HG03175 (cell line): ENCODE measurements at regions not wholly inside any gene's neighbourhood (a gene's known extent, or its start where the extent isn't known, plus 50 kb on each side); places are given as distances from the start of the nearest gene placed in this dataset.
"Not testable (repeated sequence)": the region's sequence is repeated elsewhere in the genome, so short reads cannot be mapped to it uniquely, and the experiment has no call there.

Experiments
- ATAC-seq: cut with Tn5 transposase; IDR thresholded peaks from one replicate; pipeline ENCODE4 v1.9.1; 2021; ENCODE audit warnings: mild to moderate bottlenecking, moderate library complexity; ENCODE audit not compliant: unreplicated experiment

DNA sequence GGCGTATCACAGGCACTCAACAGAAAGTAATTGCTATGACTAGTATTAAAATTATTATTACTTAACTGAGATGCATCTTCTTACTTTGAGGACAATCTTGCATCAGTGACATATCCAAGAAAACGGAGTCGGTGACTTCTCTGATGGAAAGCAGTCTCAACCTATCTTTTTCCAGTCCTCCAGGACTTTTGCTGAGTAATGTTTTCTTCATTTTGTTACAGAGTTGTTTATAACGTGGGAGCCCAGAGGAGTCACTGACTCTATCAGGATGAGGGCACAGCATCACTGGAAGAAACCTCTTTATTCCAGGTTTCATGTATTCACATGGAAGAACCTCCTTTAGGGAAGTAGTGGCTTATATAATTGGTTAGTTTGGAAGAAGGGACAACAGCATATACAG lies 51.5 kb upstream of the MELK start:
- ATAC-seq: no peak

DNA sequence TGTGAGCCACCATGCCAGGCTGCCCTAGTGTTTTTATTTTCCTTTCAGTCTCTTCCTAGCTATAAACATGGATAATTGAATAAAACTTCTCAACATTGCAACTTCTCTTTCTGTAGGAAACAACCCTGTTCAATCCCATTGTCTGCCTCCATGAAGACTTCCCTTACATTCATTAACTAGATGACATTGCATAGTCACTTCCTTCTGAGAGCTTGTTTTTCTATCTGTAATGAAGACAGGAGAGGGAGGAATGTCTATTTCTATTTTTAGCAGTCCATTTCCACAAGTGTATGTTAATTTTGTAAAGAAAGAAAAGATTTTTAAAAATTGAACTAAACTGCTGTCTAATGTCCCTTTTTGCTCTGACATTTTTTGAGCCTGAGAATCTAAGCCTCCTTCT lies 55.6 kb upstream of the MELK start:
- ATAC-seq: no peak

DNA sequence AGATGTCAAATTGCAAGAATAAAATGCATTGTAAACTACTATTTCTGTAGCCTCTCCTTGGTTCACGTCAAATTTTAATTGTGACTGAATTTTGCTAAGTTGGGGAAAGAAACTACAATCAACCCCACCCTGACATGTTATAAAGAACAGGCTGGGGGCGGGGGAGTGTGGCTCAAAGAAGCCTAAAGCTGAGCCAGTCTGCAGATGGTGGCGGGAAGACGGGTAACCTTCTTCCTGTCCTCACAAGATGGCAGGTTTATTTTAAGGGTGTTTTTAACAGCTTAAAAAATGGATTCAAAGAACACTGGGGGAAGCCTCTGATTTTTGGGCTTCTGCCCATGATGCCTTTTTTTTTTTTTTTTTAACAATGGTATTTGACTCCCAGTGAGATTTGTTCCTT lies 68.5 kb upstream of the MELK start:
- no peak for ATAC-seq

DNA sequence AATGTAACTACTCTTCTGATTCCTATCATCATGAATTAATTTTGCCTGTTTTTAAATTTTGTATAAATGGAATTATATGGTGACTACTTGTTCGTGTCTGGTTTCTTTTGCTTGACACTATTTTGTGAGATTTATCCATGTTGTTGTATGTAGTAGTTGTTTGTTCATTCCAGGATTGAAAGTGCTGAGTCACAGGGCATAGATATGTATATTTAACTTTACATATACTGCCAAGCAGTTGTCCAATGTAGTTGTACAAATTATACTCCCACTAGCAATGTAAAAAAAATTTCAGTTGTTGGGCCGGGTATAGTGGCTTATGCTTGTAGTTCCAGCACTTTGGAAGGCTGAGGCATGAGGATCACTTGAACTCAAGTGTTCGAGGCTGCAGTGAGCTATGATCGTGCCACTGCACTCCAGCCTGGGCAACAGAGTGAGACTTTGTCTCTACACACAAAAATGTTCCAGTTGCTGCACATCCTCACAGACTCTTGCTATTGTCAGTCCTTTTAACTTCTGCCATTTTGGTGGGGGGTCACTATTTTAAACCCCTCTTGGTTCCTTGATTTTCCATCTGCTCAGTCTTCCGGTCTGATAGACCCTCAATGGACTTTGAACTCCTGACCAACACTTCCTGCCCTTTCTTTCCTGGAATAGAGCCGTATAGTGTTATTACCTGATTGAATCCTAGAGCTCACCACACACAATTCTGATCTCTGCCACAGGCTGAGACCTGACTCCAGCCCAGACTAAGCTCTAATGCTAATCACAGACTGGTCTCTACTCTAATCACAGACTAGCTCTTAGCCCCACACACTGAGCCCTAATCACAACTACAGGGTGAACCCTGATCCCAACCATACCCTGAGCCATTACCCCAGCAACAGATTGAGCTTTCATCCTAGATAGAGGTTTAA lies 69.3 kb upstream of the MELK start:
- ATAC-seq: no peak

DNA sequence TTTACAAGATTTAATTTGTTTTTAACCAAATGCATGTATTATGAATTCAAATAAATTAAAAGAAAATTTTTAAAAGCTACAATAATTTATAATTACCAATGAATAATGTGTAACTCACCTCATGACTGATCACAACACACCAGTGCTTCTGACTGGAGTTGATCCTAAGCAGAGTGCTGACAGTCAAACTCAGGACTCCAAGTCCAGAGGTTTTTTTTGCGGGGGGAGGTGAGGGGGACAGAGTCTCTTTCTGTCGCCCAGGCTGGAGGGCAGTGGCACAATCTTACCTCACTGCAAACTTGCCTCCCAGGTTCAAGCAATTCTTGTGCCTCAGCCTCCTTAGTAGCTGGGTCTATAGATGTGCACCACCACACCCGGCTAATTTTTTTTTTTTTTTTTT lies 71.0 kb upstream of the MELK start:
- no peak for ATAC-seq

DNA sequence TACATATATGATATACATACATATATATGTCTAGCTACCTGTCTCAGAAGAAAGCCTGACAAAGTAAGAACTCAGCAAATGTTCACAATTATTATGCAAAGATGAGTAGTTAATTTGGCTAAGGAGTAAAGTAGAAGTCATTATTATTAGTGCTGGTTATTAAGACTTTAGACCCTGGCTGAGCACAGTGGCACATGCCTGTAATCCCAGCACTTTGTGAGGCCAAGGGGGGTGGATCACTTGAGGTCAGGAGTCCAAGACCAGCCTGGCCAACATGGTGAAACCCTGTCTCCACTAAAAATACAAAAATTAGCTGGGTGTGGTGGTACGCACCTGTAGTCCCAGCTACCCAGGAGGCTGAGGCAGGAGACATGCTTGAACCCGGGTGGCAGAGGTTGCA lies 71.8 kb upstream of the MELK start:
- ATAC-seq: not testable (repeated sequence)

DNA sequence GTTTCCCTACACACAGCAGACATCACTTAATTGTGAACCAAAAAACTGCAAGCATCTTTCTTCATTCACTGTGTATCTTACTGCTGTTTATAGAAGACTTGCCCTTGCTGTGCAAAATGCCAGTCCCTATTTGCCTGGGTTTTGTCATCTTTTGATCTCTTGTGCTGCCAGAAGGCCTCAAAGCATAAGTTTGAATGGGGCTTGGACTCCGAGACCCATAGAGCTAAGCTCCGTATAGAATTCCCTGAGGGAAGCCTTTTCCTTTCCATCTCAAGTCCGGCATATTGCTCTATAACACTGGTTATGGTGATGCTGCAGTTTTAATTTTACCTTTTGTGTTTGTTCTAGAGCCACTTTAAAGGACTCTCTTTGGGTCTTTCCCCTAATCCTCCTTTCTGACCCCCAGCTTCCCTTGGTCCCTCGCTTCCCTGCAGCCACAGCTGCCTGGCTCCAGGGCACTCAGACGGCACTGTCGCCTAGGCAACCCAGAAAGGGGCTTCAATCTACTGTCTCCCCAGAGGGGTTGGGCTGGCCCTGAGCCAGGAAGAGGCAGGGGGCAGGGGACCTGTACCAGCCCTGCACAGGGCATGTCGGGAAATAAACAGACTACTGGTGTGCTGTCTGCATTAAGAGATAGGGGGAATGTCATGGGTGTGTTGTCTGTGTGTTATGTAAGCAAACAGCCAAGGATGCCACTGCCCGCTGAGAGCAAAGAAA lies 73.4 kb upstream of the MELK start:
- ATAC-seq: no peak

DNA sequence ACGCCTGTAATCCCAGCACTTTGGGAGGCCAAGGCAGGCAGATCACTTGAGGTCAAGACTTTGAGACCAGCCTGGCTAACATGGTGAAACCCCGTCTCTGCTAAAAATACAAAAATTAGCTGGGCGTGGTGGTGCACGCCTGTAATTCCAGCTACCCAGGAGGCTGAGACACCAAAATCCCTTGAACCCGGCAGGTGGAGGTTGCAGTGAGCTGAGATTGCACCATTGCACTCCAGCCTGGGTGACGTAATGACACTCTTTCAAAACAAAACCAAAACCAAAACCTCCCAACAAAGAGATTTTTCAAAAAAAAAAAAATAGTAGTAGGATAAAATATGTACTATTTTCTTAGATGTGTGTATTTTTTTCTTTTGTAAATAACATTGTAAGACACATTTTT lies 79.1 kb upstream of the MELK start:
- not testable (repeated sequence) for ATAC-seq

DNA sequence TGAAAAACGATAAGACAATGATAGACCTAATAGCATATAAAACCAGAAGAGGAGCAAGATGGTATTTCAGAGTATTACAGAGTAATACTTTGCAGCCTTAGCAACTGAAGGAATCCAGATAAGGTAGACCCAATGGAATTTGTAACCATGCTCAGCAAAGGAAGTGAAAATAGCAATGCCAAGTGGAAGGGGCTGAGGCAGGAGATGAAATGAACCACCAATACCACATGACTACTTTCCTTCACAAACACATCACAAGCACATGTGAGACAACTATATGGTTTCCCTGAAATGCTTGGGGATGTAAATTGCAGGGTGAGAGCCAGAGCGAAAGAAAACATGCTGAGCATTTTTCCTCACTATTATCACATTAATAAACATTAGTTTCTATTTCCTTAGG lies 79.8 kb upstream of the MELK start:
- ATAC-seq: no peak

DNA sequence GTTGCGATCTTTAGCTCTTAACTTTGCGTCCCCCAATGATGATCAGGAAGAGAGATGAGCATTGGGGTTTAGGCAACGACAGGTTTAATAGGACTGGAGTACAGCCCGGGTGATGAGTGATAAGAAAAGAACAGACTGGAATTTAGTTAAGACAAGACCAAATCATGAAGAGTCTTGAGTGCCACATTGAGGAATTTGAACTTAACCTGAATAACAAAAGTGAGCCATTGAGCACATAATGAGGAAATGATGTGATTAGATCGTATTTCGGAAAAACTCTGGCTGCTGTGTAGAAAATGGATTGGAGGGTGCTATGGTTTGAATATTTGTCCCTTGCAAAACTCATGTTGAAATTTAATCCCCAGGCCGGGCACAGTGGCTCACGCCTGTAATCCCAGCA lies 83.2 kb upstream of the MELK start:
- no peak for ATAC-seq

DNA sequence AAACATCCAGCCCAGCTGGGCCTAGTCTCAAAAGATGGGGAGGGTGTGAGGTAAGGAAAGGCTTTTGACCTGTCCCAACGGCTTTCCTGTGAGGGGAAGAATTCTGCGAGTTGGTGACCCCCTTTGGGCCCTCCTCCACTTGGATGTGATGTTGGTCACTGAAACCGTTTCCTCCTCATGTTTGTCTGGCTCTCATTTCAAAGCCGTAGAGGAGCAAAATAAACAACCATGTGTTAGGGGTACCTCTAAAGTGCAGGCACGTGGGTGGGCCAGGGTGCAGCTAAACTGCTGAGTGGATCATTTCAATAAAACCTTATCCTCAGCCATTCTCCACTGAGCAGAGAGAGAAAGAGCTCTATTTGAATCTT lies 84.3 kb upstream of the MELK start:
- no peak for ATAC-seq

DNA sequence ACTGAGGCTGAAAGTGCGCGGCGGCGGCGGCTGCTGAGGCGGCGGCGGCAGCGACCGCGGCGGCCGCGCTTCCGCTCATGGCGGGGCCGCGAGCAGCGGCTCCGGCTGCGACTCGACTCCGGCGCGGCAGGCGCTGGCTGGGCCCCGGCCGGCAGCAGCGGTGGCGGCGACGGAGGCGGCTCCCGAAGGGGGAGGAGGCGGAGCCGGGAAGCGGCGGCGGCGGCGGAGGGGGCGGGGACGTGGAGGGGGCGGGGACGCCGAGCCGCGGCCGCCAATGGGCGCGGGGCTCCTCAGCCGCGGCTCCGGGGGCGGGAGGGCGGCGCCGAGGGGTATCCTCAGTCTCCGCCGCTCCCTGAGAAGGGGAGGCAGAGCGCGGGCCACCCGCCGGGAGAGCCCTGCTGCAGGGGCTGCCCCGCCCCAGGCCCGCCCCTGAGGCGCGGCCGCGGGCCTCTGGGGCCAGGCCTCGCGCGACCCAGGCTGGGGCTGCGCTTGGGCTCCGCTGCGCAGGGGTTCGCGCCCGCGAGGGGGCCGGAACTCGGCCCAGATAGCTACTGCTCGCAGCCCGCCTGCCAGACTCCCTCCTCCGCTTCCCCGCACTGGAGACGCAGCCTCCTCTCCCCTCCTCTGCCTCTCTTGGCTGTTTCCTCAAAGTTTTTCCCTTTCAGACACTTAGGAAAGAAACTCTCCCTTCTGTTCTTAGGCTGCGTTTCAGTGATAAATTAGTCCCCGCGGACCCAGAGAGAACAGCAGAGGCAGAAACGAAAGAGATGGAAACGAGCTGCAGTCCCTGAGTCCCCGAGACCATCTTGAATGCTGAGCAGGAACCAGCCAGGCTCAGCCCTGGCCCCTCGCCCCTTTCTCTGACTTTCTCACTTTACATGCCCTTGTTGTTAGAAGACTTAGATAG lies 85.0 kb upstream of the MELK start:
- ATAC-seq: peak; percentile 84

DNA sequence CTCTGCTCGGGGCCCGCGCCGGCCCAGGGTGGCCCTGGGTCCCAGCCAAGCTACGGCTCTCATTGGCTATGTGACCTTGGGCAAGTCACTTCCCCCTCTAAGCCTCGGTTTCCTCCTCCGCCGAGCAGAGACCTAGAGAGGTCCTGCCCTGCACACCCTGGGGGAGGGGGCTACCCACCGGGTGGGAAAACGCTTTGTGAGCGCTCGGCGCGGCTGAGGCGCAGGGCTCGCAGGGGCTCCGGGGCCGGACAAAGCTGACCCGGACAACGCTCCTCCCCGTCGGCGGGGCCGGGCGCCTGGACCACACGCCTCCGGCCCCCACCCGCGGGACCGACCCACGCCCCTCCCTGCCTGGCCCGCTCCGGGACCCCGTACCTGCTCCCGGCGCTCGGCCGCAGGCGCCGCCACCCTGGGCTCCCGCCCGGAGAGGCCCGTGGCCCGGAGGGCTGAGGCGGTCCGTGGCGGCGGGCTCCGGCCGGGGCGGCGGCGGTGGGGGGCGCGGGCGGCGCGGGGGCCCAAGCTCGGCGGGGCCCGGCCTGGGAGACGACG lies 85.7 kb upstream of the MELK start:
- ATAC-seq: peak; percentile 41

DNA sequence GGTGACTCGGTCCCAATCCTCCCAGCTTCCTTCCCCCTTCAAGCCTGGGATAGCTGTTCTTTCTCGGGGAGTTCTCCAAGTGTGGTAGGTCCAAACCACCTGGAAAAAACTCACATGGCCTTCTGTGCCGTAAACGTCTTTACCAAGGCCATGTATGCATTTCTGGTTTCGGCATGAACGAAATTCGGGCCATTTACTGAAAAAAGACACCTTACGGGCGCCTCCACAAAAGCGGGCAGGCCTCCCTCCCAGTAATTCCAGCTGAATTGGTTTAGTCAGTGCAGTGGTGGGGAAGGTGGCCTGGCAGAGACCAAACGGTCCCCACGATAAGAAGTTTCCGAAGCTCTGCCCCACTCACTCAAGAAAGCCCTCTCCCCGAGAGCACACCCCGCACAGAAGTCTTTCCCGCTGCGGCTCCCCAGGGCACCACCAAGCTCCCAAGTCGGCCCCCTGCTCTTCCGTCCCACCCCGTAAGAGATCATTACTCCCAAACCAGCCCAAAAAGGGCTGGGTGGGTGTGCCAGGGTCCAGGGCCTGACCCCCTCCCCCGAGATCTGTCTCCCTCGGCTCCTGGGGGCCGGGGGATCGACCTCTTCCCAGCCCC lies 86.3 kb upstream of the MELK start:
- ATAC-seq: no peak

DNA sequence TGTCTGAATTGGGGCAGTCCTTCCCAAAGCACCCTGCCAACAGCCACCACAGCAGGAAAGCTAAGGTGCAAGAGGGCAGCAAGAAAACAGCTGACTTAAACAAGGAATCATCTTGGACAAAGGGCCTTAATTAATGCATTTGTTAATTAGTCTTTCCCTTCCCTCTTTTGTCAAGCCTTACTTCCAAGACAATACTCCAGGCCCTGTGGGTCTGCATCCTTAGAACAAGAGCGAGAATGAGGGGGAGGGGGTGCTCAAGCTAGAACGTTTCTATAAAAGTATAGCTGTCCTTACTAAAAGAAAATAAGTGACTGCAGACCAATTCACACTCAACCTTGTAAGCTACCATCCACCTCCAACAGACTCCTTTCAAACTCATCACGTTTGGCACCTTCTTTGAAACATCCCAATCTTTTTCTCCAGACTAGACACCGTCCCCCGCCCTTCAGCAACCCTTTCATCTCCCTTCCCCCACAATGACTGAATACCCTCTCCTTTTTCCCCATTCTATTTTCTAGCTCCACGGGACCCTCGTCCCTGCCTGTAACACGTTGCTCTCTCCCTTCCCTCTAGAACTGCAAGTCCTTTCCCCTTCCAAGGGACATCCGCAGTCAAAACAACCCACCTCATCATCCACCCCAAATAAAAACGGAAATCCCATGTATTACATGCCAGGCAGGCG lies 85.7 kb upstream of the RNF38 start:
- no peak for ATAC-seq

DNA sequence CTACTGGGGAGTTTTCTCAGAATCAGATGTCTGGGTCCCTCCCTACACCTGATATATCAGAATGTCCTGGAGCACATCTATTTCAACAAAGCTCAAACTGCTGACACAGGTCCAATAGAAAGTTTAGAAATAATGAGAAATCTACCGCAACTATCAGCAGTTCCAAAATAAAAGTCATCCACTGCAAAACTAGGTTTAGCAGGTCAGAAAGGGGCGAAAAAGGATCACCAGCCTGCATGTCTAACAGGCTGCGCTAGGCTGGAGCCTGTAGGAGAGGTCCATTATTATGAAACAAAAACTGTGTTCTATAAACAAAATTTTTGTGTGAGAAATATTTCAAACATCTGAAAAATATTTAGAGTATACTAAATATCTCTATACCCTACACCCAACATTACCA lies 84.1 kb upstream of the RNF38 start:
- no peak for ATAC-seq

DNA sequence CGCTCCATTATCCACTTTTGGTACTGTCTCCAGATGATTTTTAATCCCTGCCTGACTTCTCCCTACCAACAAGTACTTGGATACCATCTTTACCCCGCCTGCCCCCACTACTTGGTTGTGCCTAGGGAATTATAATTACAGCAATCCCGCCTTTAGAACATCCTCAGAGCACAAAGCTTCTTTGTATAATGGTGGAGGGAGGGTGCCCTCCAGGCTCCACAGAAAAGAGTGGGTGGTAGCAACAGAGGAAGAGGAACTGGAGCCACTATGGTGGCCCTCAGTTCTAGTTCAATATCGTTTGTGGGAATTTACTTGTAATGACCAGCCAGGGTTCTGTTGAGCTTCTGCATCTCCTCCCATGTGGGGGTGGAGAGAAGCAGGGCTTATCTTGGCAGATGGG lies 79.0 kb upstream of the RNF38 start:
- ATAC-seq: no peak

DNA sequence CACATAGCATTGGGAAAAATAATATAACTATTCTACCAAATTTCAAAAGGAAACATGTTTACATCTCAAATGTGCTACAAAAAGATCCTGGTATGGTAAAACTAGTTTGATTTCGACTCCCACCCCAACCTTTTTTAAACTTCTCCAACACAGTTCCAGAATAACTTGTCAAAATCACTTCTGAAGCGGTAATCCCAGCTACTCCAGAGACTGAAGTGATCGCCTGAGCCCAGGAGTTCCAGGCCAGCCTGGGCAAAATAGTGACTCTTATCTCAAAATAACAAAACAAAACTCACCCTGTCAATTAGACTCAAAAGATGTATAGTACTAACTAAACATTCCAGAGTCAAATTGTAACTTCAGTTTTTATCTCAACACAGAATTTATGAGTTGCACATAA lies 71.3 kb upstream of the RNF38 start:
- no peak for ATAC-seq

DNA sequence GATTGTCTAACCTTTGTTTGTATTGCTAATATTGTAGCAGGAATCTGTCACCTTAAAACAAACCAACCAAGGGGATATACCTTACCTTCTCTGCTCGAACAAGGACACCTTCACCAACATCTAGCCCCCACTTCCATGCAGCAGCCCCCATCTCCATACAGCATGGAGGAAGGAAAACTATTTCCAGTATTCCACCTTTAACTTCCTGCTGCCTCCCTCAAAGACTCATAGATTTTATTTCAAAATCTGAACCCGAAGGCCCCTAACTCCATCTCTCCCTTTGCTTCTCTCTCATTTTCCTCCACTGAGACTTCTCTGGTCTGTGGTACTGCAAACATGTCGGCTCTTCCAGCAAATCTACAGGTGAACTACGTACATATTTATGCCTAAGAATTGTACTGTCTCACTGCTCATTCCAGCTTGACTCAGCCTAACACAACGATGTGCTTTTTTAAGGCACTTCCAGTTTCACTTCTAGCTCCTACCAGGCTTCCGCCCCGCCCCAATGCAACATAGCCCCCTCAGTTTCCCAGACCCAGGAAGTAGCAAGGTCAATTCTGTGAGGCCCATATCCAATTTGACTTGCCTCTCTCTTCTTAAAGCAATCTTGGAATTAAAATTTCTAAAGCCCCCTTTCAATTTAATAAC lies 70.7 kb upstream of the RNF38 start:
- ATAC-seq: peak; percentile 97

DNA sequence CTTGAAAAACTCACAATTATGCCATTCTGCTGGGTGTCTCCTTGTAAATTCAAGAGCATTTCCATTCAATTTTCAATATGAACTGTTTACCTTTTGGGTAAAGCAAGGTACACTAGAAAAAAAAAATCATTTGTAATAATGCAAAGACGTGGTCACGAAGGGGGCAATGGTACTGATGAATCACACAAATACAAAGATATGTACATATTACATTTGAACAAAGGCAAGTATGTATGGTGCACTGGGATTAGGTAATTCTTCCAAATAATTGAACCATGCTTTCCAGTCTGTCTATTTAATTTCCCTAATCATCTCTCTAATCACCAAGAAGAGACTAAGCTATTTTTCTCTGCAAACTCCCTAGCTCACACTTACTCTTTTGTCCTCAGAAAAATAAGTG lies 63.4 kb upstream of the RNF38 start:
- ATAC-seq: no peak
